Transverse colon (tissue), 4 donors: ENCODE measurements at regions not wholly inside any gene's neighbourhood (a gene's known extent, or its start where the extent isn't known, plus 50 kb on each side); places are given as distances from the start of the nearest gene placed in this dataset.

Source experiments
- DNase-seq: peaks from one replicate; pipeline ENCODE4 v3.0.0-alpha.2; 2019
- H3K27ac ChIP-seq, 4 donors: fragments of 200-600 bp; sonication (generic); 2 replicates each; pipeline ENCODE4 v1.5.1; 2016 to 2018; ENCODE audit warnings: inconsistent platforms in 4 of 4
- H3K27me3 ChIP-seq: fragments of 200-600 bp; sonication (generic); 2 replicates; pipeline ENCODE4 v1.5.1; 2017; ENCODE audit warnings: inconsistent platforms
- H3K36me3 ChIP-seq, 4 donors: fragments of 200-600 bp; sonication (generic); 2 replicates each; pipeline ENCODE4 v1.5.1; 2017 to 2019; ENCODE audit warnings: inconsistent platforms in 4 of 4
- H3K4me1 ChIP-seq, 4 donors: fragments of 200-600 bp; sonication (generic); 2 replicates each; pipeline ENCODE4 v1.5.1; 2017 to 2020; ENCODE audit warnings: inconsistent platforms in 4 of 4
- H3K4me3 ChIP-seq, 4 donors: fragments of 200-600 bp; sonication (generic); 1 replicate in 1 of 4; 2 replicates in 3 of 4; pipeline versions ENCODE4 v1.5.1 to v1.6.1; 2017 to 2019; ENCODE audit warnings: inconsistent platforms in 4 of 4
- H3K9me3 ChIP-seq, 2 donors: fragments of 200-600 bp; sonication (generic); 2 replicates each; pipeline ENCODE4 v1.5.1; 2017 to 2019; ENCODE audit warnings: inconsistent platforms in 2 of 2
- CTCF ChIP-seq, 5 experiments: fragments of 200-600 bp in 3 of 5; fragments of 450-650 bp in 2 of 5; sonication (generic) in 3 of 5; IDR thresholded peaks; 1 replicate in 2 of 5; 2 replicates in 3 of 5; pipeline ENCODE4 v1.5.1; 2016 to 2017; ENCODE audit warnings: antibody characterized with exemption in 5 of 5, inconsistent platforms in 3 of 5, mild to moderate bottlenecking in 2 of 5, moderate library complexity in 1 of 5
- EP300 ChIP-seq: sonication (generic); formaldehyde crosslinking; IDR thresholded peaks from one replicate; pipeline ENCODE4 v1.6.1; 2017; ENCODE audit warnings: antibody characterized with exemption, low read depth
- POLR2A ChIP-seq: fragments of 450-650 bp; IDR thresholded peaks from one replicate; pipeline ENCODE4 v1.6.1; 2016; ENCODE audit warnings: antibody characterized with exemption, mild to moderate bottlenecking, moderate library complexity
- POLR2AphosphoS5 ChIP-seq, 3 donors: sonication (generic); formaldehyde crosslinking; IDR thresholded peaks; one replicate each; pipeline ENCODE4 v1.6.1; 2016; ENCODE audit warnings: antibody characterized with exemption in 3 of 3
- WGBS, 2 donors: methylation state at CpG; one replicate each; pipeline ENCODE4 v1.1.5; 2018; ENCODE audit warnings: low coverage in 1 of 2; 5-methylcytosine and 5-hydroxymethylcytosine counted together
- in situ Hi-C, 4 donors: fragments of 200-750 bp; cut with MboI; loops; one replicate each; pipeline versions ENCODE4 v1.15.0 to v1.15.1; 2017; ENCODE audit warnings: low sequenced_read_pairs in 3 of 4, low pct_ligation_motif_present in 1 of 4, low pct_unique_long_range_greater_than_20kb in 1 of 4
- intact Hi-C: fragments of 100-400 bp; cut with DNase I; formaldehyde crosslinking; loops from one replicate; pipeline ENCODE4 v1.15.1; 2023; ENCODE audit warnings: low total_unique reads

- Histone ChIP-seq H3K36me3 (no peaks in the 10 kb centered on the region), H3K4me1 (no peaks in the 10 kb centered on the region), H3K9me3 (no peaks in the 10 kb centered on the region), H3K4me3 (no peak overlapping the region), H3K27me3 (no peaks in the 10 kb centered on the region), H3K27ac (no peak overlapping the region)
- intact Hi-C loops = no loop called here
- WGBS, 2 donors = 48% methylated on average over 3 of the region's 3 CpGs; no CpG with 5 or more reads in 1 of the 2 donors
- TF ChIP-seq POLR2A (no peak), EP300 (no peak), POLR2AphosphoS5 (IDR thresholded peaks at IDR 0.05) (no peak), CTCF (IDR thresholded peaks at IDR 0.05) (no peak)
- in situ Hi-C loops = no loop called here
- no peak for DNase-seq
These were observed 1629.0 kb downstream of the ARAP2 start for GRCh38 chr4:34615315-34615714.

DNA sequence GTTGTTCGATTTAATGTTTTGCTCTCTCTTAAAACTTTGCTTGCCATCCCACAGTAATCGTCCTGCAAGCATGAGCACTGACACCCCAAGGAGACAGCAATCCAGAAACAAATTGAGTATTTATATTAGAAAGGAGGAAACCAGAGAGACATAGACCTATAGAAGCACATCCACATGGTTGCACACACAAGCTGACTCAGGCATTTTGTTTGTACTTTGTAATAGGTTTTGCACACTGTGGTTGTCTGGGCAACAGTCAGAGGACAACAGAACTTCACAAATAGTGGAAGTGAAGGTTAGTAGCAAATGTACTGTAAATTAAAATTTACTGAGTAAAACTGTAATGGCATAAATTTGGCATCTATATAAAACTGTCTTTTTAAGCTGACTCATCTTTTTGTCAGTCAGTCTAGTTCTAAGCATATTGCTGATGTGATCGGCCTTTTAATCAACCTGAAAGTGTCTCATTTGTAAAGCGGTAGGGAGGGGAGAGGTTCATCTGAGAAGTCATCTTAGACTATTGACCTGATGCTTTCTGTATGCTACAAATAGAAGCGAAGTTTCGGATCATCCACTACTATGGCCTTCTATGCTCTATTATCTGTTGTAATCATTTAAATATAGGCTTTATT, 1624.7 kb downstream of the ARAP2 start:
- Histone ChIP-seq H3K27ac (no peak overlapping the region), H3K4me1 (no peaks in the 10 kb centered on the region), H3K36me3 (no peaks in the 10 kb centered on the region), H3K9me3 (no peaks in the 10 kb centered on the region), H3K4me3 (no peak overlapping the region), H3K27me3 (no peaks in the 10 kb centered on the region)
- TF ChIP-seq POLR2AphosphoS5 (IDR thresholded peaks at IDR 0.05) (no peak), POLR2A (no peak), EP300 (no peak), CTCF (IDR thresholded peaks at IDR 0.05) (no peak)
- in situ Hi-C loops = no loop called here
- WGBS, 2 donors = 74 to 75% methylated on average over 6 of the region's 6 CpGs
- intact Hi-C loops = no loop called here
- no peak for DNase-seq

DNA sequence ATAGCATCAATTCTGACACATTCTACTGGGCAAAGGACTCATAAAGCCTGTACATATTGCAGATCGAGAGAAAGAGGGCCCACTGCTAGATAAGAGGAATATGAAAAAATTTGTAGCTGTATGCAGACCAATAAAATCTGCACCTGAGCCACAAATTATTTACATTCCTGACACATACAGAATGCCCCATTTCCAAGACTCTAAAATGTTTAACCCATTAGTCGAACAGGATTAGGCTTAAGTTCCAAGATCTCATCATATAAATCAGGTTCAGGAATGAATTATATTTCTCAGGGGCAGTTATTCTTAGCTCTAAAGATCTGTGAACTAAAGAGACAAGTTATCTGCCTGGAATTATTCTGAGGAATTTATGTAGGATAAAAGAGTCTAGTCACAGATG, 1615.8 kb downstream of the ARAP2 start:
- in situ Hi-C loops (no loop called here), intact Hi-C loops (no loop called here)
- no peak for DNase-seq
- no peaks in the 10 kb centered on the region for H3K36me3 ChIP-seq
- no peaks in the 10 kb centered on the region for H3K4me1 ChIP-seq
- H3K27me3 ChIP-seq = no peaks in the 10 kb centered on the region
- TF ChIP-seq CTCF (IDR thresholded peaks at IDR 0.05) (no peak), EP300 (no peak), POLR2AphosphoS5 (IDR thresholded peaks at IDR 0.05) (no peak), POLR2A (no peak)
- no peak overlapping the region for H3K27ac ChIP-seq
- WGBS, 2 donors = 47 to 50% methylated on average over 2 of the region's 2 CpGs
- no peaks in the 10 kb centered on the region for H3K9me3 ChIP-seq
- no peak overlapping the region for H3K4me3 ChIP-seq

- H3K27me3 ChIP-seq = no peaks in the 10 kb centered on the region
- intact Hi-C loops (no loop called here), in situ Hi-C loops (no loop called here)
- TF ChIP-seq CTCF (IDR thresholded peaks at IDR 0.05) (no peak), POLR2A (no peak), EP300 (no peak), POLR2AphosphoS5 (IDR thresholded peaks at IDR 0.05) (no peak)
- H3K4me1 ChIP-seq = no peaks in the 10 kb centered on the region
- 78 to 79% methylated on average over 2 of the region's 2 CpGs for WGBS, 2 donors
- H3K27ac ChIP-seq = no peak overlapping the region
- no peak overlapping the region for H3K4me3 ChIP-seq
- no peaks in the 10 kb centered on the region for H3K9me3 ChIP-seq
- DNase-seq = no peak
- no peaks in the 10 kb centered on the region for H3K36me3 ChIP-seq
These were observed 1614.9 kb downstream of the ARAP2 start for GRCh38 chr4:34629451-34629850.
